Esophagus squamous epithelium (tissue), 4 donors: ENCODE measurements at regions not wholly inside any gene's neighbourhood (a gene's known extent, or its start where the extent isn't known, plus 50 kb on each side); places are given as distances from the start of the nearest gene placed in this dataset.

Experiments used
- CTCF ChIP-seq, 6 experiments: fragments of 450-650 bp in 4 of 6; fragments of 200-600 bp in 2 of 6; sonication (generic) in 2 of 6; IDR thresholded peaks; one replicate each; pipeline ENCODE4 v1.5.1; 2016 to 2019; ENCODE audit warnings: antibody characterized with exemption in 6 of 6, mild to moderate bottlenecking in 4 of 6, moderate library complexity in 4 of 6
- POLR2A ChIP-seq, 4 donors: fragments of 450-650 bp; IDR thresholded peaks; one replicate each; pipeline ENCODE4 v1.6.1; 2017; ENCODE audit warnings: antibody characterized with exemption in 4 of 4, mild to moderate bottlenecking in 4 of 4, moderate library complexity in 3 of 4

GRCh38 chr3:22297436-22297835 is 546.4 kb upstream of the ZNF385D start:
- no peak for TF ChIP-seq CTCF (IDR thresholded peaks at IDR 0.05)
- no peak for TF ChIP-seq POLR2A (IDR thresholded peaks at IDR 0.05)
